Vagina (tissue), 2 donors: ENCODE measurements at regions not wholly inside any gene's neighbourhood (a gene's known extent, or its start where the extent isn't known, plus 50 kb on each side); places are given as distances from the start of the nearest gene placed in this dataset.

ENCODE experiments used
- CTCF ChIP-seq, 3 experiments: fragments of 450-650 bp in 2 of 3; fragments of 200-600 bp in 1 of 3; sonication (generic) in 1 of 3; IDR thresholded peaks; one replicate each; pipeline ENCODE4 v1.5.1; 2017 to 2019; ENCODE audit warnings: antibody characterized with exemption in 3 of 3, mild to moderate bottlenecking in 2 of 3, moderate library complexity in 2 of 3
- POLR2A ChIP-seq, 2 donors: fragments of 450-650 bp; IDR thresholded peaks; one replicate each; pipeline ENCODE4 v1.6.1; 2017; ENCODE audit warnings: antibody characterized with exemption in 2 of 2, mild to moderate bottlenecking in 2 of 2, moderate library complexity in 2 of 2

DNA sequence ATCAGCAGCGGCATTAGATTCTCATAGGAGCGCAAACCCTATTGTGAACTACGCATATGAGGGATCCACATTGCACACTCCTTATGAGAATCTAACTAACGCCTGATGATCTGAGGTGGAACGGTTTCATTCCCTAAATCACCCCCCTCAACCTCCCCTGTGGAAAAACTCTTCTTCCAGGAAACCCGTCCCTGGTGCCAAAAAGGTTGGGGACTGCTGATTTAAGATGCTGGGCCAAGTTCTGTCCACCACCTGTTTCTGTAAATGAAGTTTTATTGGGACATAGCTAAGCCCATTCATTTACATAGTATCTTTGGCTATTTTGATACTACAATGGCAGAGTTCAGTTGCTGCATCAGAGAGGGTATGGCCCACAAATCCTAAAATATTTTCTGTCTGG is 268.2 kb upstream of the PRDM1 start:
- TF ChIP-seq POLR2A (IDR thresholded peaks at IDR 0.05) (no peak), CTCF (IDR thresholded peaks at IDR 0.05) (no peak)
